Pulmonary artery endothelial cell (primary cell): ENCODE measurements at regions not wholly inside any gene's neighbourhood (a gene's known extent, or its start where the extent isn't known, plus 50 kb on each side); places are given as distances from the start of the nearest gene placed in this dataset.
"Not testable (repeated sequence)": the region's sequence is repeated elsewhere in the genome, so short reads cannot be mapped to it uniquely, and the experiment has no call there.

ENCODE experiments used
- DNase-seq: peaks from one replicate; pipeline ENCODE4 v3.0.0-alpha.2; 2011; ENCODE audit warnings: low read depth, low spot score

DNA sequence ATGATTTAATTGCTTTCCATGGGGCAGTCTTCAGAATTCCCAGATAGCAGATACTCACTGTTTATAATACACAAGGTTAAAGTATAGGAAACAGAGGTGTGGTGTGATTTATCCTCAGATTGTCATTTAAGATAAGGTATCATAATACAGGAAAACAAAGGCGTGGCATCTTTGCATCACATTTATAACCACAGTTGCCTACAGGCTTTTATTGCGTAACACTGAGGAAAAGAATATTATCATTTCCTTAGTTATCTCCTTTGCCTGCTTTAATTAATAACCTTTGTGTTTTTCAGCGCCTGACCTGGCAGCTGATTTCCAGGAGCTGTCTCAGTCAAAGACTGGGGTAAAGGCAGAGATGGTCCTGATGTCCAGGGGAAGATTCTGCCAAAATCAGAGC is 68.8 kb downstream of the SSX7 start:
- no peak for DNase-seq

DNA sequence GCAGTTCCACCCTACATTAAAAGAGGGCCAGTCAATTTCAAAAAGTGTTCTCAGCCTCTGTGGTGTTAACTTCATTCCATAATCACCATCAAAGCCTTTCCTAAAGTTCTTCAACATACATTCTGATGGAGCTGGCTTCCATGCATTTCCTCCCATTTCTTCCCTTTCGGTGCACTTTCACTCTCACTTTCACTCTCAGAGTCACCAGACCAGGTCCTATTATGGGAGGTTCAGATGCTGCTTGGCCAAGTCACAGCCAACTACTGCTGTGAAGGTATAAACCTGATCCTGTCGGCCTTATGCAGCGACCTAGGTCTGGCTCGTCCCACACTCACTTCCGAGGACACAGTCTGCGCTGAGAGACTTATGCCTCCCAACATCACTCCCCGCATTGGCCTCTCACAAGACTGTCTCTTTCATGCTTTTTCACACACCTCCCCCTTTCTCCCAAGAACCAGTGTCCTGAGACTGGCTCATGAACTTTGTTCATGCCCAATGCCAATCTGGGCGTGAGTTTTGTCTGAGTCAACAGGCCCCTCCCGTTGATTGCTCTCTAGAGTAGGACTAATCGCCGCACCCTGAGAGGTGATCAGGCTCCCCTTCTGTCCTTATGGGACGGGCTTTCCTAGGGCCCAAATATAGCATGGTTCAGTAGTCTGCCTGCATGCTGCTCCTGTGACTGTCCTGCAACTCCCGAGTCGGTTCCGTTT is 60.8 kb upstream of the XAGE1B start:
- no peak for DNase-seq

- DNase-seq: no peak
Observed at GRCh38 chrX:52576946-52577345, 60.1 kb upstream of the XAGE1B start.

DNA sequence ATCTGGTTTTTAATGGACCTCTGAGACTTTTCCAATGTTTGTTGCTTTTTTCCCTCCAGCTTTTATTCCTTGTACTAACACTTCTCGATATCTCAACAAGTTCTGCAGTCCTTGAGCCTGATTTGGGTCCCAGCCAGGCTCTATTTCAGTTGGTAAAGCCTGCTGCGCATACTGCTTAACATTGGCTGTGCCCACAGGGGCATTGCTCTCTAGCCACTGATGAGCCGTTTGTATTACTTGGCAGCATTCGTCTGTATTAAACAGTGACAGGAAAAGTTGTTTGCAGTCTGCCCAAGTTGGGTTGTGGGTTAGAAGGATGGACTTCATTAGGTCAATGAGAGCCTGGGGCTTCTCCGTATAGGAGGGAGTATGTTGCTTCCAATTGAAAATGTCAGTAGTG is 59.6 kb upstream of the XAGE1B start:
- no peak for DNase-seq

DNA sequence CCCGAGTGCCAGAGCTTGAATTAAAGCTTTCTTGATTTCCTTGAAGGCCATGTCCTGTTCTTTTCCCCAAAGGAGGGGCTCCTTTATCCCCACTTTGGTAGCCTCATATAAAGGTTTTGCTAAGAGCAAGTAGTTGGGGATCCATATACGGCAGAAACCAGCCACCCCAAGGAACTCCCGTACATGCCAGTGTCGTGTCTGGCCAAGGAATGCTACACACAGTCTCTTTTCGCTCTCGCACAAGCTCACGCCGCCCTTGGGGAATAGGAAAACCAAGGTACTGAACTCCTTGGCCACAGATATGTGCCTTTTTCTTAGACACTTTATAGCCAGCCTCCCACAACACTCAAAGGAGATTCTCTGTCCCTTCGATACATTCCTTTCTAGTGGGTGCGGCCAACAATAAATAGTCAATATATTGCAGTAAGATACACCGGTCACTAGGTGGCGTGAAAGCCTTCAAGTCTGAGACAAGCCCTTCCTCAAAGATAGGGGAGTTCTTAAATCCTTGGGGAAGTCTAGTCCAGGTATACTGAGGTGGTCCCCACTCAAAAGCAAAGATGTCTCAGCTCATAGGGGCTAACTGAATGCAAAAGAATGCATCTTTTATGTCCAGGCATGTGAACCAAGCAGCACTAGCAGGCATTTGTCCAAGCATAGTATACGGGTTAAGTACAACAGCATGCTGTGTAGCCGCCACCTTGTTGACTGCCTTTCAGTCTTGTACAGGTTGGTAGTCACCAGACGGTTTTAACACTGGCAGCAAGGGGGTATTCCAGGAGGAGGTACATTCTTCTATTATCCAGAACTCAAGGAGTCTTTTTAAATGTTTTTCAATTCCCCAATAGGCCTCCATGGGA is 57.8 kb upstream of the XAGE1B start:
- DNase-seq: peak; percentile 17

- DNase-seq: not testable (repeated sequence)
Observed at GRCh38 chrX:52568146-52568545, 51.3 kb upstream of the XAGE1B start.
